ENCODE measurements at regions not wholly inside any gene's neighbourhood (a gene's known extent, or its start where the extent isn't known, plus 50 kb on each side); places are given as distances from the start of the nearest gene placed in this dataset.

- no peak for TF ChIP-seq CTCF (IDR thresholded peaks at IDR 0.05)
- TF ChIP-seq POLR2A (IDR thresholded peaks at IDR 0.05), result no peak
Observed at GRCh38 chr9:86751956-86752355, 195.3 kb downstream of the GAS1 start.
